Endothelial cell of umbilical vein (primary cell): ENCODE measurements at regions not wholly inside any gene's neighbourhood (a gene's known extent, or its start where the extent isn't known, plus 50 kb on each side); places are given as distances from the start of the nearest gene placed in this dataset.

Experiments used
- BruUV-seq: library from RNA; stranded (reverse); fragments of 400-500 nt; replicated peaks from 2 replicates; lab custom pipeline; 2021; lab: Mats Ljungman, UMichigan
- CTCF ChIA-PET: fragments of 300-600, 350-600 bp; sonication (Branson Sonifier 250); formaldehyde crosslinking; loops from one replicate; lab custom pipeline; 2021; ENCODE audit warnings: antibody characterized with exemption, inconsistent platforms; lab: Charles Lee
- POLR2A ChIA-PET: fragments of 300-600, 350-600 bp; sonication (Branson Sonifier 250); formaldehyde crosslinking; loops from one replicate; lab custom pipeline; 2021; ENCODE audit warnings: antibody characterized with exemption, inconsistent platforms; lab: Charles Lee
- DNase-seq: peaks from one replicate; pipeline ENCODE4 v3.0.0-alpha.2; 2011; ENCODE audit warnings: low read depth, low spot score
- FAIRE-seq: peaks from 2 replicates; lab custom pipeline; 2011; peaks lifted over from hg19 to GRCh38; lab: Jason Lieb, UNC
- H2AFZ ChIP-seq: 2 replicates; pipeline ENCODE4 v1.6.0; 2012; ENCODE audit warnings: low read depth, low read length, control low read depth, inconsistent platforms
- H3K27ac ChIP-seq: 2 replicates; pipeline ENCODE4 v1.5.1; 2011; ENCODE audit warnings: low read depth, mild to moderate bottlenecking, control low read depth, low read length, moderate library complexity; ENCODE audit not compliant: insufficient read depth
- H3K27me3 ChIP-seq, 2 experiments: 2 replicates each; pipeline versions ENCODE4 v1.6.0 to v1.6.1; 2011; ENCODE audit warnings: low read length in 2 of 2, mixed read lengths in 1 of 2; ENCODE audit not compliant: control insufficient read depth in 2 of 2, insufficient read depth in 2 of 2
- H3K36me3 ChIP-seq, 2 experiments: 2 replicates in 1 of 2; 3 replicates in 1 of 2; pipeline ENCODE4 v1.5.1; 2011; ENCODE audit warnings: low read length in 2 of 2, mild to moderate bottlenecking in 1 of 2, moderate library complexity in 1 of 2; ENCODE audit not compliant: control insufficient read depth in 2 of 2, insufficient read depth in 2 of 2; ENCODE audit errors: extremely low read depth in 1 of 2
- H3K4me1 ChIP-seq: 3 replicates; pipeline ENCODE4 v1.5.1; 2011; ENCODE audit warnings: mild to moderate bottlenecking, low read length; ENCODE audit not compliant: control insufficient read depth, insufficient read depth; ENCODE audit errors: extremely low read depth
- H3K4me2 ChIP-seq: 2 replicates; pipeline ENCODE4 v1.6.1; 2011; ENCODE audit warnings: low read length, control low read depth, mixed read lengths; ENCODE audit not compliant: insufficient read depth
- H3K4me3 ChIP-seq, 3 experiments: fragments of 200-600 bp in 1 of 3; sonication (generic), shearing (Covaris generic) in 1 of 3; replicated peaks in 1 of 3; 2 replicates each; pipeline ENCODE4 v1.5.1; 2011 to 2016; ENCODE audit warnings: control low read depth in 3 of 3, low read length in 3 of 3, mild to moderate bottlenecking in 2 of 3, inconsistent platforms in 1 of 3, low read depth in 1 of 3, moderate library complexity in 1 of 3; ENCODE audit not compliant: insufficient read depth in 1 of 3
- H3K79me2 ChIP-seq: 2 replicates; pipeline ENCODE4 v1.6.0; 2012; ENCODE audit warnings: low read length, inconsistent platforms; ENCODE audit not compliant: control insufficient read depth, insufficient read depth
- H3K9ac ChIP-seq: replicated peaks from 2 replicates; pipeline ENCODE3; 2011; ENCODE audit warnings: low read length, control low read depth; ENCODE audit not compliant: insufficient read depth; ENCODE audit errors: extremely low read depth
- H3K9me1 ChIP-seq: replicated peaks from 3 replicates; pipeline ENCODE4 v1.6.0; 2011; ENCODE audit warnings: mild to moderate bottlenecking, low read length; ENCODE audit not compliant: control insufficient read depth, insufficient read depth; ENCODE audit errors: extremely low read depth
- H3K9me3 ChIP-seq: replicated peaks from 2 replicates; pipeline ENCODE4 v1.5.1; 2012; ENCODE audit warnings: low read length, inconsistent platforms; ENCODE audit not compliant: control insufficient read depth, insufficient read depth
- H4K20me1 ChIP-seq: replicated peaks from 2 replicates; pipeline ENCODE3; 2011; ENCODE audit warnings: mild to moderate bottlenecking, low read length; ENCODE audit not compliant: control insufficient read depth, insufficient read depth; ENCODE audit errors: extremely low read depth
- CTCF ChIP-seq, 2 donors: IDR thresholded peaks; 1 replicate in 1 of 2; 2 replicates in 1 of 2; pipeline ENCODE4 v1.5.1; 2011; ENCODE audit warnings: low read length in 2 of 2, mild to moderate bottlenecking in 2 of 2, moderate library complexity in 2 of 2, control low read depth in 1 of 2, inconsistent platforms in 1 of 2, low read depth in 1 of 2; ENCODE audit not compliant: insufficient read depth in 1 of 2; ENCODE audit errors: extremely low read depth in 1 of 2
- EZH2 ChIP-seq: IDR thresholded peaks from 2 replicates; pipeline ENCODE4 v1.6.1; 2012; ENCODE audit warnings: borderline replicate concordance, low read depth, mild to moderate bottlenecking, moderate library complexity, low read length, inconsistent platforms; ENCODE audit not compliant: severe bottlenecking
- MYC ChIP-seq: IDR thresholded peaks from one replicate; pipeline ENCODE4 v1.6.1; 2011; ENCODE audit warnings: mild to moderate bottlenecking, low read depth, low read length
- dilution Hi-C: fragments of 300-500 bp; cut with MboI; formaldehyde crosslinking; loops from one replicate; pipeline ENCODE4 v1.15.0; 2019; ENCODE audit warnings: low sequenced_read_pairs; ENCODE audit not compliant: extremely low pct_ligation_motif_present
- intact Hi-C: fragments of 100-400 bp; cut with micrococcal nuclease; formaldehyde crosslinking; loops from one replicate; pipeline ENCODE4 v1.10.0; 2022

DNA sequence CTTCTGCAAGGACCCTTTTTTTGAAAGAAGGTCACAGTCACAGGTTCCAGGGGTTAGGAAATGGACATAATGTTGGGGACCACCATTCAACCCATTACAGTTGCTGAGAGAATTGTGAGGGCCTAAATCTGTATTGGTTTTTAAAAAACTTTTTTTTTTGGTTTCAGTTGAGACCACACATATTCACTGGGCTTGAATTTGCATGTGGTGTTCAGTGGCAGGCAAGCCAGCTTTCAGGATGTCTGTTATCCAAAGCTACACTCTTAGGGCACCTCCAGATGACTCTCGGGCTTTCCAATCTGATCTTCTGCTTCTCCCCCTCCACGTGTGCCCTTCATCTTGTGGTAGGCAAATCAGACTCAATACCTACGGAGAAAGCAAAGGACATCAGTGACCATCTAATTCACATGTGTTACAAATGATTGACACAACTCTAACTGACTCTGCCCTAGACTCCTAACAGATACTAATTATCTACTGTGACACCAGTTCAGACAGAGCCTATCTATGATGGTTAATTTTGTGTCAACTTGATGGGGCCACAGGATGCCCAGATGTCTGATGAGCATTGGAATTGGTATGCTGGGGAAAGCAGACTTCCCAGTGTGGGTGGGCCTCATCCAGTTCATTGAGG lies 93.3 kb upstream of the ELMO1 start:
- Histone ChIP-seq H3K36me3 (no peaks in the 10 kb centered on the region), H3K4me1 (no peaks in the 10 kb centered on the region), H3K27me3 (peaks cover 3 to 6% of the 10 kb centered on the region in 2 experiments), H3K79me2 (no peaks in the 10 kb centered on the region), H3K9me1 (no peaks in the 10 kb centered on the region), H2AFZ (no peak overlapping the region), H3K9me3 (no peaks in the 10 kb centered on the region), H3K4me2 (no peak overlapping the region), H3K27ac (no peak overlapping the region), H3K4me3 (no peak overlapping the region), H3K9ac (no peak overlapping the region), H4K20me1 (no peaks in the 10 kb centered on the region)
- ChIA-PET CTCF (no interaction called here), POLR2A (no interaction called here)
- TF ChIP-seq MYC (no peak), CTCF (IDR thresholded peaks at IDR 0.05; ENCODE audit: extremely low read depth in 1 of 2, insufficient read depth in 1 of 2, low read depth in 1 of 2, low read length in 2 of 2) (no peak), EZH2 (no peak)
- FAIRE-seq: no peak
- BruUV-seq: no TSS peak
- no peak for DNase-seq
- intact Hi-C loops (no loop called here), dilution Hi-C loops (no loop called here)
